HG03066 (cell line): ENCODE measurements at regions not wholly inside any gene's neighbourhood (a gene's known extent, or its start where the extent isn't known, plus 50 kb on each side); places are given as distances from the start of the nearest gene placed in this dataset.
"Not testable (repeated sequence)": the region's sequence is repeated elsewhere in the genome, so short reads cannot be mapped to it uniquely, and the experiment has no call there.

ENCODE experiments used
- ATAC-seq: cut with Tn5 transposase; IDR thresholded peaks from one replicate; pipeline ENCODE4 v1.9.1; 2021; ENCODE audit warnings: low read depth; ENCODE audit not compliant: unreplicated experiment

DNA sequence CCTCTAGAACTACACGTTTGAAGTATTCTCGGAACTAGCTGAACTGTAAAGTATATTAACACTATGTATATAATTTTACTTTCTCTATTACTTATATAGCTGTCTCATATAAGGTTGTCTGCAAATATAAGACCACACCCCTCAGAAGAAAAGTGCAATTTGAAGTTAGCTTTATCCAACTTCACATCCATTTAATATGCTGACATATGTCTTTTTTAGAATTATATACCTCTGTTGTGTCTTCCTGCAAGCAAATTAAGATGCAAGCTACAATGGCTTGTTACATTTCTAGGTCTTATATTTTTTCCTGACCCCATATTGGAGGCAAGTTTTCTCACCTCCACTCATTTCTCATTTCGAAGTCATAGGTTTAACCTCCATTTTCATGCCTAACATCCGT, 349.0 kb upstream of the AGA start:
- ATAC-seq: no peak

DNA sequence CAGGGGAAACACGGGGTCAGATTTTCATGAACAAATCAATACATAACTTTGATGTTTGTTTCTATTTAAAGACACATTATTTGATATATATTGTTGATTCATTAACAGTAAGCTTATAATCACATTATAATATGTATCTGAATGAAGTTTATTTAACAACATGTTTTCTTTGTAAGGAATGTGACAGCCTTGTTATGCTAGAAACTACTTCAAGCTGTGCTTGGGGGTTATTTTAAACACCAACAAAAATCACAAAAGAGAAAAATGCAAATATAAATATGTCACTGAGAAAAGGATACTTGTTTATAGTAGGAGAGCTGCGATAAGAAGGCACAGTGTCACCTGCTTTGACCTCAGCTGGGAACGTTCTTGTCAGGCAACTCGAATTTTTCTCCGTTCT, 354.6 kb upstream of the AGA start:
- no peak for ATAC-seq

DNA sequence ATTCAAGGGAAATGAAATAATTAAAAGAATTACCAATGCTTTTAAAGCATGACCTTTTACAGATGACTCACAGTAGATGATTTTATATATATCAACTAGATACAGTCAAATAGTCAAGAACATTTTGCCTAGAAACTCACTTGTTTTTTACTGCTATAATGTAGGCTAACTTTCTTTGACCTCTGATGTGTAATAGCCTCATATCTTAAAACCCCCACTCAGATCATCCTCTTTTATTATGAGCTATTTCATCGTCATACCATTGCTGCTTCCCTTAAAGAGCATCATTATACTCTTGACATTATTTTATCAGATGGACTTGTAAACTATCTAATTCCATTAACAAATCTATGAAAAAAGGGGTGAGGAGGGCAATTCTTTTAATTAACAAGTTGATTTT, 355.9 kb upstream of the AGA start:
- ATAC-seq: no peak

DNA sequence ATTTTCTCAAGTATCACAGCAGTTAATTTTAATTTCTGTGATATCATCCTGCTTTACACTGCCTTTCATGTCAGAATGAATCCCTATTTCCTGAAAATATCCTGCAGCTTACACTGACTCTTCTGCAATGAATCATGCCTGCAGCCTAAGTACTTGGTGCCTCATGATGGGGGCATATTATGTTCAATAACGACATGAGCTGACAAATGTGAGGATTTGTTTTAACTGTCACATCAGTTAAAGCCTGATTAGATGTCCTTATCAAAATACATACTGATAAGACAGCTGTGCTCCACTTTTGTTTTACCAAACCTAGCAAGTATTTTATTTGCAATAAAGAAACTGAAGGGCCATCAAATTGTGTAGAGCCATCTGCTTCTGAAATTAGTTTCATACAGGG, 359.9 kb upstream of the AGA start:
- ATAC-seq: no peak

DNA sequence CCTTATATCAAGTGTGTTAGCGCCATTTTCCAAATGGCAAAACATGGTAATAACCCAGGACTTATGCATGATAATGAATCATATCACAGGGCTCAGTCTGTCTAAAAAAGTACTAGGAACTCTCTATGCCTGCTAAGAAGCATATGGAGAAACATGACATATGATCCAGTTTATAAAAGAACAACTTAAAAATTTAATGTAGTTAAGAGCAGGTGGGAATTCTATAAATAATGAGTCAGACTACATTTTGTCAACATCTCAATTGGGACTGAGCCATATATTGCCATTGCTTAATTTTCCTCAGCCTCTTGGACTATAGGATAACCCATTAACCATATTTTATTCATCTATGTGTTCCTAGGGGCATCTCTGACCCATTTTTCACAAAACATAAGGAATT, 360.4 kb upstream of the AGA start:
- no peak for ATAC-seq

DNA sequence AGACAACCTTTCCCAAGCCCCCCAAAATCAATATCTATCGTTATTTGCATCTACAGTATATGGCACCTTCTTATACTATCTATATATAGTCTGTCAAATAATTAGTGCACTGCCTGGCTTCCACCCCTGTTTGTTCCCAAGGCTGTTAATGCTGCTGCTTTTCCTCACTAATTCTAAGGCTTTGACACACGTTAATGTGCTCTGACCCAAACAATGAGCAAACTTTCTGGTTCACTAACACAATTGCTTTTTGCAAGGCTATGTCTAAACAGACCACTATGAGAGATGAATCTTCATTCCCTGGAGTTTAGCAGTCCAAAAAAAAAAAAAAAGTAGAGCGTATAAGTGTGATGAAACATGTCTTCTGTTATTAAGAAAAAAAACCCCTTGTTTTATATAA, 360.9 kb upstream of the AGA start:
- ATAC-seq: no peak

DNA sequence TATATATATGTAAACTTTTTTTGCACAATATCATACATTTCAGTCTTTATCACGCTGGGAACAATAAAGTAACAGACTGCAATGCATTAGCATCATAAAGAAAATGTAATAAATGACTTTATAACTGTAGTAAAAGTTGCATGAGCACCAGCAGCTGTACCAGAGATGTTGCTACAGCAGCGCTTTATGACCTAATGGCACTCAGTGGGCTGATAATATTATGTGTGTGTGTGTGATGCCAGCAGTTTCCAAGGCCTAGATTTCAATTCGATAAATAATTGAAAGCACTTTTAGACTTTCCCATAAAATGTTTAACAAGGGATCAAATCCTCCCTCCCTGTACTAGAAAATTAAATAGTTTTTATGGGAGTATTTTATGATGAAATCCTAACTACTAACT, 367.6 kb upstream of the AGA start:
- no peak for ATAC-seq

DNA sequence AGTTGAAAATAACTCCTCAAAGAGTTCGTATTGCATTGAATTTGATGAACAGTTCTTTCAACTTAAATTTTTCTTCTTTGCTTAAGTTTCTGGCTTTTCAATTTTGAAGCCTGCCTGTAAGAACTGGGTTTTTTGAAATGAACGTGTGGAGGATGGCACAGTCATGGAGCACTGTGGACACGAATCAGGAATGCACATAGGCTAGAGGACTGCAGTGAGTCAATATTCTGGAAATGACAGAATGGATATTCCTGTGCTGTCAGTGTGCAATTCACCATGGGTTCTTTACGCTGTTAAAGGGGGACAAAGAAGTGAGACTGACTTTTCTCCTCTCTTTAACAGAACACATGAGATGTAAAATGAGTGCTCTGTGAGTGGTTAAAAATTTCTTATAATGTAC, 368.0 kb upstream of the AGA start:
- ATAC-seq: no peak

DNA sequence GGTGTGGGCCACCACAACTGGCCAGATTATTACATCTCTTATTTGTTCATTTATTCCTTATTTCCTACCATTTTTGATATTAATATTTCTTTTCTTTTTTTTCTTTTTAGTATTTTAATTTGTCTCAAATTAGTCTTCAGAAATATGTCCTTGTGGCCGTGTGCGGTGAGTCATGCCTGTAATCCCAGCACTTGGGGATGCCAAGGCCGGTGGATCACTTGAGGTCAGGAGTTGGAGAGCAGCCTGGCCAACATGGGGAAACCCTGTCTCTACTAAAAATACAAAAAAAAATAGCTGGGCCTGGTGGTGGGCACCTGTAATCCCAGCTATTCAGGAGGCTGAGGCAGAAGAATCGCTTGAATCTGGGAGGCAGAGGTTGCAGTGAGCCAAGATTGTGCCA, 376.2 kb upstream of the AGA start:
- ATAC-seq: not testable (repeated sequence)

DNA sequence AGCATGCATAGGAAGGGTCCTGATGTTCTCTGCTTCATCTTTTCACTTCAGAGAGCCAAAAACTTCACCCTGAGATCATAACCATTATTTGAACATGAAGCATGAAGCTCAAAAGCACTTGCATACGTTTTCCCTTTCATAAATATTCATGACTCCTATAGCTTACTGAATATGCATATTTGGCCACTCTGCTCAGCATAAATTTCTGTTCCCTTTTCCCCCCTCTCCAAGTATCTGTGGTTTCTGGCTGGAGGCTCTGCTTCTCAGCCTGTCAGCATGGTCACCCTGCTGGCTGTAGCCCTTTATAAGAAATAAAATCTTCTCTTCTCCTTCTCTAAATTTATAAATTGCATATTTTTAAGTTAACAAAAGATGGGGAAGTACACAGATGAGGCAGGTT, 384.7 kb upstream of the AGA start:
- no peak for ATAC-seq

DNA sequence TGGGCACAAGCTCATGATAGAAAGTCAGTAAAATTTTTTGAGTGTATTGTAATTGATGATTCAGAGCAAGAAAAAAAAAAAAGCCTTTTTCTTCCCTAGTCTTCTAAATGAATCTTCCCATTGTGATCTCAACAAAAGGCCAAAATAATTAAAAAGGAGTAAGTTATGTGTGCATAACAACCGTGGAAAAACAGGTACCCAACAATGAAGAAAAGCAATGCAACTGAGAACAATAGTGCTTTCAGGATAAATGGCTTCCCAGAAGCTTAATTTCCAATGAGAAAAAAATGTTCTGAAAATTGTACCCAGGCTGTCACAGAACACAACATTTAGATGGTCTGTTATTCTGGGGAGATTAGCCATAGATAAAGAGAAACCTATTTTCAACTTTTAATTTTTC, 399.0 kb upstream of the AGA start:
- no peak for ATAC-seq

DNA sequence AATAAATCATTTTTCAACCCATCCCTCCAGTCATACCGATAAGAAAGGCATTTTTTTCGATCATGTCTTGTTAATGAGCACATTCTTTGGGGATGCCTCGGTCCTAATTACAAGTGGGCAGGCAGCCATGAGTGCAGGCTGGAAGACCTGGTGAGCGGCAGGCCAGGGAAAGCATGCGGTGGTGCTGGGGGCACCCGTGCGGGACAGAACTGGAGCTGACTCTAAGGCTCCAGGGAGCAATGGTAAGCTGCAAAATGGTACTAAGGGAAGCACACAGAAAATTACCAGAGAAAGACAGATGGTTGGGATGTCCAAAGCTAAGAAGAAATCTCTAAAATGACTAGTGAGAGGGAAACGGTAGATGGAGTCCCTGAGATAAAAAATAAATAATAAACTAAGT, 411.0 kb upstream of the AGA start:
- ATAC-seq: no peak

DNA sequence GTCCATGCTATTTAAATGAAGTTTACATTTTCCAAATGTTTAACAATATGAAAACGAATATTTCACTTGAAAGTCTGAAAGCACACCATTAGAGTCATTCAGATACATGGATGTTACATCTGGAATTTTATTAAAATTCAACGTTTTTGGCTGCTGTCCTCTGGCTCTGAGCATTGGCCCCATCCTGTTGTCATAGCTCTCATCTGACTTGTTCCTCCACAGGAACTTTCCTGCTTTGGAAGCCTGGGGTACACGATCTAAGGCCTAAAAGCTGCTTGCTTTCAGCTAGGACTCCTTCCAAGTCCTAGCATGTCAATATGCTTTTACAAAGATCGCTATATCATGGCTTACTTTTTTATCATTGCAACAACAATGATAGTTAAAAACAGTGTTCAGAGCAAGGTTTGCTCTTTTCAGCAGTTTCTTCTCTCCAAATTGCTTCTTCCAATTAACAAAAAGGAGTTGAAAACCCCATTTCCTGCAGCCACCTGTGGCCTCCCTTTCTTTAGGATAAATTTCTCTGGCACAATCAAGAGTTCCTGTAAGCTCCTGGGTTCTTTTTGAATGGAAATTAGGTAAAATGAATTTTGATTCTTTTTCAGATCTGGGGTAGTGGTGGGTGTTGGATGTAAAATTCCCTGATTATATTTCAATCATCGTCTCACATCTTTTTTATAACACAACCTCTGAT, 413.4 kb upstream of the AGA start:
- ATAC-seq: no peak

DNA sequence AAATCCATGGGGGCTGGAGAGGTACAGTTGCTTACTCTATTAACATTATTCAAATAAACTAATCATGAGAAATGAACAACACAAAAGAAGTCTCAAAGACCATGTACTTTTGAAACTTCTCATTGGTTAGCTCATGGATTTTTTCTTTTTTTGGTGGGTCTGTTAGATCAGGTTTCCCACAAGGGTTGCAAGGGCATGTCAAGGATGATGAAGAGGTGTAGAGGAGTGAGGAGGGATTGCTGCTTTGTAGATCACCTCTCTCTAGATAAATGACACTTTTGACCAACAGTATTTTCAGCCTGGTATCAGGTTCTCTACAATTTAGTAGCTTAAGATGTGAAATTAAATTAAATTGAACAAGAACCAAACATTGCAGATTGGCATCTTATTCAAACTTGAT, 417.9 kb upstream of the AGA start:
- no peak for ATAC-seq

DNA sequence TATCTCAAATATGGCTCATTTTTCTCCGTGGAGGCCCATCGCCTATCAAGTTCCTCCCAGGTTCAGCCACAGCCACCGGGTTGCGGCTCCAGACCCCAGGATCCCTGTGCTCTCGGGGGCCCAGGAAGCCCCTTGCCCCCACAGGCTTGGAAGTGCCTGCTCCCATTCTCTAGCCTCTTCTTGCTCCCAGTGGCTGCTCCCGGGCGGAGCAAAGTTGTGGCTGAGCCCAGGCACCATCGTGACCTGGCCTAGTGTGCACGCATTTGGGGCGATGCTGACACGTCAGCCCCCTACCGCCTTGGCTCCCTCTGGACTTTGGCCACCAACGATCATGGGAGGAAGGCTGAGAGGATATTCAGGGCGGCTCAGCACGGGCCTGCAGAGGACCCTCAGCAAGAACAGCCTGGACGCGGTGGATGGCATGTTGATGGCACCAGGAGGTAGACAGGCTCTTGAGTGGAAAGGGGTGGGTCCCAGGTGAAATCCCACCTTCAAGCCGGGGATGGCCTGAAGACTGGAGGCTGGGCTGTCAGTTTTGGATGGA, 419.4 kb upstream of the AGA start:
- no peak for ATAC-seq

DNA sequence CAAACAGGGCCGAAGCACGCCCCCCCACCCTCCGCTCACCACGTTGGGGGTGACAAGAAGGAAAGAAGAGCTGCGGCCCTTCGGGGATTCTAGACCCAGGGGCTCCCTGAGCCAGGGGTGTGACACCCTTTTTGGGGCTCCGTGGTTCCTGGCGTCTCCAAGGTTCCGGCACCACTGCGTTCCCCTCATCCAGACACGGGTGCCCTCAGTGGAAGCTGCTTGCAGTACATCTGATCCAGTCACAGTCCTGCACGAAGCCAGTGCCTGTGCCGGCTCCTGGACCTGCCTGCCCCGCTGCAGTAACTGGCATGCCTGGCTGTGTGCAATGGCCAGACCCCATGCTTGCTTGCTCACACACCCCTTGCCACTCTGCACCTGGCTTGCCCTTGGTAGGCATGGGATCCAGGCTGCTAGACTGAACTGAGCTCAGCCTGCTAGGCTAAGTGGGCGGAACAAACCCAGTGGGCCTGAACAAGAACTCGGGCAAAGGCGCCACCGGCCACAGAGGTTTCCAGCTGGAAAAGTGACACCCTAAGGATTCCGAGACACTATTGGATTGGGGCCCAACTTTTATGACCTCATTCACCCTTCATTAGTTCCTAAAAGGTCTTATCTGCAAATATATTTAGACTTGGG, 420.4 kb upstream of the AGA start:
- ATAC-seq: no peak

DNA sequence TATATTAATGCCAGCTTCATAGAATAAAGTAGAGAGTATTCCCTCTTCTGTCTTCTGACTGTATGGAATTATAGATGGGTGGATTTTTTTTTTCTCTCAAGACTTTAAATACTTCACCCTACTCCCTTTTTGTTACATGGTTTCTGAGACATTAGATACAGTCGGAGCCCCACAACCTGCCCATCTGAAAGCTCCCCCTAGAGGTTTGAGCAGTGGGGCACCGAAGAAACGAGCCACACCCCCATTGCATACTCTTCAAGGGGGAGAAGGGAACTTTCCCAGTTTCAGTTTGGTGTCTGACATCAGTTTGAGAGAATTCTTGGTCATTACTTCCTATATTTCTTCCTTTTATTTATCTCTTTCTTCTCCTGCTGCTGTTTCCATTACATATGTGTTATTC, 437.6 kb upstream of the AGA start:
- ATAC-seq: no peak

DNA sequence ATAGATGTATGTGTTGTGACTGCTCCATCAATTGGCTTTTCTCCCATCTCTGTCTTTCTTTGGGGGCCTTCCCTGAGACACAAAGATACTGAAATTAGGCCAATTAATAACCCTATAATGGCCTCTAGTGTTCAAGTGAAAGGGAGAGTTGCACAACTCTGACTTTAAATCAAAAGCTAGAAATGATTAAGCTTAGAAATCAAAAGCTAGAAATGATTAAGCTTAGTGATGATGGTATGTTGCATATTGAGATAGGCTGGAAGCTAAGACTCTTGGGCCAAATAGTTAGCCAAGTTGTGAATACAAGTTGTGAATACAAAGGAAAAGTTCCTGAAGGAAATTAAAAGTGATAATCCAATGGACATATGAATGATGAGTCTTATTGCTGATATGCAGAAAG, 452.9 kb upstream of the AGA start:
- ATAC-seq: no peak

DNA sequence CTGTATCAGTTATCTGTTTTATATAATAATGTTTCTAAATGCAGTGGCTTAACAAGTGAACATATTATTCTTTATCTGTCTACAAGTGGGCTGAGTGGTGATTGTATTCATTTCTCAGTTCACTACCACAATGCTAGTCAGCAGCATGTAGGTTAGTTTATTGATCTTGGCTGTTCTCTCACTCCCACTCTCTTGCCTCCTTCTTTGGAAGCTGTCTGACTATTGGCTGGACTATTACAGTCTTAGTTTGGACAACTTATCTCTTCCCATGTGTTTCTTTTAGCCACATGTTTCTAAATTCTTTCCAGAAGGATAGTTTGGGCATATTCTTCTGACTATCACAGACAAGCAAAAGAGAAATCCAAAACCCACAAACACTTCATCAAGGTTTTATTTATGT, 459.5 kb upstream of the AGA start:
- no peak for ATAC-seq

DNA sequence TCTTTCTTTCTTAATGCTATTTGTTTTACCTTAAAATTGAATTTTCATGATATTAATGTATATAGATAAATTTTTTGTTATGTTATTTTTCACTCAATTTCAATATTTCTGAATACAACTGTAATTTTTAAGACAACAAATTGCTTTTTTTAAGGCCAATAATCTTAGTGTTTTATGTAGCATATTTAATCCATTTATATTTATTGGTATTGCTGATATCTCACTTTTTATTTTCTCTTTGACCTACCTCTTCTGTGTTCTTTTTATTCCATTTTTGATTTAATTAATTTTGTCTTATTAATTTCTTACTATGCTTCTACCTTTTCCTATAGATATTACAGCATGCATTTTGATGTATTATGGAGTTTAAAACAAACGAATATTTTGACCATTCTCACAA, 460.1 kb upstream of the AGA start:
- no peak for ATAC-seq

DNA sequence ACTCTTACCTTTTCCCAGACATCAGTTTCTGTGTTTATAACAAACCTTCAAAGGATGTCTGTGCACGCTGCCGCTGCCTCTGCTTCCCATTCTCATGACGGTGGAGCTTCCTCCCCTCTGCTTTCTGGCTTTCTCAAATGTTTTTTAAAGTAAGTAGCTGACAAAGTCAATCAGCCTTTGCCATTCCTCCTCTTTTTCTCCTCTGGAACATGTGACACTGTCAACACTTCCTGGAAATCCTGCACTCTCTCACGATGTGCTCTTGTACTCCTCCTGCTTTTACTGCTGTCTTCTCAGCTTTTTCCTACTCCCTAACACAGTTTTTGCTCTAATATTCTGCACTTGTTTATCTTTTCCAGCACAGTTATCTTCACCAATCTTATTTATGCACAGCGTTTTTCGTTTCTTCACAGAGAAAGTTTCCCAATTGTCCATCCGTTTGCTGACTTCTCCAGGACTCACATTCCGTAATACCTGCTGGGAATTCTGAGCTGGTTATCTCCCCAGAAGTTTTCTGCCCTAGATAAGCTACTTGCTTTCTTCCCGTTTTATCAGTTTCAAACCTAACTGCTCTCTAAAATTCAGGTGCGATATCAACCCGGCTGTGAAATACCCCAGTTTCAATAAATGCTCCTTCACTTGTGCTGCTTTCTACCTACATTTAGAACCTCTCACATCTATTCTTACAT, 465.6 kb upstream of the AGA start:
- no peak for ATAC-seq

DNA sequence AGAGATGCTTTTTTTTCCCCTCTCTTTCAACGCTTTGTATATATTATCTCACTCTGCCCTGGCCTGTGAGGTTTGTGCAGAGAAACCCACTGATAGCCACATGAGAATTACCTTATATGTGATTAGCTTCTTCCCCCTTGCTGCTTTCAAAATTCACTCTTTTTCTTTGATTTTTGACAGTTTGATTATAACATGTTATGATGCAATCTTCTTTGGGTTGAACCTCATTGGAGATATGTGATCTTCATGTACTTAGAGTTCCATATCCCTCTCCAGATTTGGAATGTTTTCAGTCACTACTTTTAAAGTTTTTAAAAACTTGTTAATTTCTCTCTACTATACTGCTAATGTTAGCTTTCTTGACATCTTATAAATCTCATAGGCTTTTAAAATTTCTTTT, 479.5 kb upstream of the AGA start:
- no peak for ATAC-seq
